ENCODE measurements at regions not wholly inside any gene's neighbourhood (a gene's known extent, or its start where the extent isn't known, plus 50 kb on each side); places are given as distances from the start of the nearest gene placed in this dataset.

DNA sequence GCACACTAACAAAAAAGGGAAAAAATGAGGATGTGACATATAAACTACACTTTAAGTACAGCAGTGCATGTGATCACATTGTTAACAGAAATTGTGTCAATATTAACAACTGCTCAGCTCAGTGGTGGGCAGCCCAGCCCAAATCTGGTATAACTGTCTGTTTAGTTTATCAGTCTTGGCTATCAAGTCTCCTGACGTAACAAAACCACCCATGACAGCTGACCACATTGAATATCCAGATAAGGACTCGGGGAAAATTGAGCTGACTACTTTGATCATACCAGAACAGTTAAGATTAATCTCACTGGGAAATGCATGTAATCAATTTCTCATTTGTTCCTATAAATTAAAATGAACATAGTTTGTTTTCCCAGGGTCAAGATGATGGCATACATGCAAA lies 396.6 kb downstream of the SNAPC1 start:
- Histone ChIP-seq H4K20me1 (ENCODE audit: insufficient read depth, low read length) (no peaks in the 10 kb centered on the region), H2AFZ (ENCODE audit: low read length) (no peak overlapping the region), H3K9me3 (ENCODE audit: low read length) (no peaks in the 10 kb centered on the region), H3K4me1 (ENCODE audit: insufficient read depth, low read length) (no peaks in the 10 kb centered on the region), H3K36me3 (replicated peaks in 1 of 2; ENCODE audit: control insufficient read depth in 1 of 2, insufficient read depth in 2 of 2, low read length in 2 of 2) (no peaks in the 10 kb centered on the region), H3K9ac (ENCODE audit: insufficient read depth, low read depth, low read length) (no peak overlapping the region), H3K27me3 (ENCODE audit: control insufficient read depth in 1 of 2, insufficient read depth in 2 of 2, low read length in 2 of 2) (peaks cover 0 to 5% of the 10 kb centered on the region in 2 experiments; a peak in 1 of 5 replicates), H3K27ac (ENCODE audit: extremely low read length, insufficient read depth, low read length) (no peak overlapping the region), H3K79me2 (ENCODE audit: insufficient read depth, low read length) (no peaks in the 10 kb centered on the region), H3K4me2 (ENCODE audit: low read depth, low read length) (no peak overlapping the region), H3K4me3 (replicated peaks in 1 of 3; ENCODE audit: insufficient read depth in 1 of 3, low read depth in 2 of 3, low read length in 3 of 3) (no peak overlapping the region)
- in situ Hi-C loops (cut with HindIII; ENCODE audit: extremely low pct_ligation_motif_present, low pct_unique_long_range_greater_than_20kb) = no loop called here
- TF ChIP-seq ATAD3A (CRISPR knock-in tag; IDR thresholded peaks at IDR 0.05) (no peak), ZNF775 (CRISPR knock-in tag; IDR thresholded peaks at IDR 0.05; ENCODE audit: borderline replicate concordance) (no peak), RFX1 (IDR thresholded peaks at IDR 0.05) (no peak), ZNF614 (CRISPR knock-in tag; IDR thresholded peaks at IDR 0.05; ENCODE audit: borderline replicate concordance) (no peak), CENPX (CRISPR knock-in tag; IDR thresholded peaks at IDR 0.05) (no peak), ZNF484 (CRISPR knock-in tag; IDR thresholded peaks at IDR 0.05; ENCODE audit: borderline replicate concordance, low read depth) (no peak), ZNF382 (CRISPR knock-in tag; IDR thresholded peaks at IDR 0.05; ENCODE audit: borderline replicate concordance) (no peak), POLR2AphosphoS5 (IDR thresholded peaks at IDR 0.05; ENCODE audit: low read depth, low read length) (no peak)
- TF ChIP-seq, protein P1, sequence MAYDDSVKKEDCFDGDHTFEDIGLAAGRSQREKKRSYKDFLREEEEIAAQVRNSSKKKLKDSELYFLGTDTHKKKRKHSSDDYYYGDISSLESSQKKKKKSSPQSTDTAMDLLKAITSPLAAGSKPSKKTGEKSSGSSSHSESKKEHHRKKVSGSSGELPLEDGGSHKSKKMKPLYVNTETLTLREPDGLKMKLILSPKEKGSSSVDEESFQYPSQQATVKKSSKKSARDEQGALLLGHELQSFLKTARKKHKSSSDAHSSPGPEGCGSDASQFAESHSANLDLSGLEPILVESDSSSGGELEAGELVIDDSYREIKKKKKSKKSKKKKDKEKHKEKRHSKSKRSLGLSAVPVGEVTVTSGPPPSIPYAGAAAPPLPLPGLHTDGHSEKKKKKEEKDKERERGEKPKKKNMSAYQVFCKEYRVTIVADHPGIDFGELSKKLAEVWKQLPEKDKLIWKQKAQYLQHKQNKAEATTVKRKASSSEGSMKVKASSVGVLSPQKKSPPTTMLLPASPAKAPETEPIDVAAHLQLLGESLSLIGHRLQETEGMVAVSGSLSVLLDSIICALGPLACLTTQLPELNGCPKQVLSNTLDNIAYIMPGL (CRISPR knock-in tag; IDR thresholded peaks at IDR 0.05; ENCODE audit: borderline replicate concordance in 1 of 2, low read depth in 1 of 2) = no peak
- TF ChIP-seq, protein P2, sequence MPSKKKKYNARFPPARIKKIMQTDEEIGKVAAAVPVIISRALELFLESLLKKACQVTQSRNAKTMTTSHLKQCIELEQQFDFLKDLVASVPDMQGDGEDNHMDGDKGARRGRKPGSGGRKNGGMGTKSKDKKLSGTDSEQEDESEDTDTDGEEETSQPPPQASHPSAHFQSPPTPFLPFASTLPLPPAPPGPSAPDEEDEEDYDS (CRISPR knock-in tag; IDR thresholded peaks at IDR 0.05) = no peak
- POLR2A ChIA-PET = no interaction called here
- ATAC-seq = no peak
- WGBS (ENCODE audit: low lambda C conversion rate) = 22% methylated on average over 2 of the region's 2 CpGs
- intact Hi-C loops (cut with micrococcal nuclease; ENCODE audit: unreplicated experiment) = no loop called here
- FAIRE-seq = no peak
- DNase-seq (ENCODE audit: low spot score) = no peak
- BruUV-seq (replicated peaks) = no TSS peak
- CTCF ChIA-PET (ENCODE audit: low intra/inter-chr PET ratio, low total read pairs) = no interaction called here

Data from HepG2 (cell line).